ENCODE measurements at regions not wholly inside any gene's neighbourhood (a gene's known extent, or its start where the extent isn't known, plus 50 kb on each side); places are given as distances from the start of the nearest gene placed in this dataset.

- in situ Hi-C loops (cut with MboI; ENCODE audit: low sequenced_read_pairs), result no loop called here
Observed at GRCh38 chr11:106447631-106448191, 370.2 kb downstream of the AASDHPPT start.

DNA sequence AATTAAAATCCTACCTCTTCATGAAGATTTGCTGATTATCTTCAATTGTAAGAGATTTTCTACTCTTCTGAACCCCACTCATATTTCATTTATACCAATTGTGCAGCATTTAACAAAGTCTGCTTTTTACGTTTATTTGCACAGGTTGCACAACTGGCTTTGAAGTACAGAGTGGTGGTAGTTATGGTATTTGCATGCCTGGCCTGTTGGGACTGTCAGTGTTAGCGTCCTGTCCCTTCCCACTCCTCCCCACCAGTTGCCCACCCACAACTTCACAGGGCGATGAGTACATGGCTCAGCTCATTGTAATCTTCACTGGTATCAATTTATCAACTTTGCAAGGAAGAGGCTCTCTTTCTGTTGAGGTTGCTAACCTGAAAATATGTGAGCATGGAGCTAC lies 372.3 kb downstream of the AASDHPPT start:
- in situ Hi-C loops (cut with MboI; ENCODE audit: low sequenced_read_pairs), result loop anchor here (25.0 kb wide), 1 partner anchor 87 kb away; no protein-coding TSS in a partner anchor

GRCh38 chr11:106451228-106451922 lies 373.9 kb downstream of the AASDHPPT start:
- in situ Hi-C loops (cut with MboI; ENCODE audit: low sequenced_read_pairs), result loop anchor here (25.0 kb wide), 1 partner anchor 89 kb away; no protein-coding TSS in a partner anchor

GRCh38 chr11:106456647-106457046 lies 379.2 kb downstream of the AASDHPPT start:
- in situ Hi-C loops (cut with MboI; ENCODE audit: low sequenced_read_pairs), result loop anchor here (25.0 kb wide), 1 partner anchor 94 kb away; no protein-coding TSS in a partner anchor

DNA sequence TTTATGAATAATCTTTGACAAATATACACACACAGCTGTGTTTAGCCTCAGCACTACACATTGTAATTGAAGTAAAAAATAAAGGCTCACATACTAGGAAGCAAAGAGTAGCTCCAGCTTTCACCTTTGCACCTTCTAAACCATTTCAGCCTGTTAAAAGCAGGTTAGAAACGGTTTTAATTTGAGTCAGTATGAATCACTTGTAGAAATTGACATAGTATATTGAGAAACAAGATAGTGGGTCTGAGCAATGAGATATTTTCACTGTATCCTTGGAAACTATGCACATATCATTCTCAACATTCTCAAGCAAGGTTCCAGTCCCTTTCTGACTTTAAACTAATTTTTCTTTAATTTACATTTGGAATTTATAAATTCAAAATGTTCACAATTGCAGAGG lies 380.3 kb downstream of the AASDHPPT start:
- in situ Hi-C loops (cut with MboI; ENCODE audit: low sequenced_read_pairs), result loop anchor here (25.0 kb wide), 1 partner anchor 95 kb away; no protein-coding TSS in a partner anchor

- in situ Hi-C loops (cut with MboI; ENCODE audit: low sequenced_read_pairs), result loop anchor here (25.0 kb wide), 1 partner anchor 97 kb away; no protein-coding TSS in a partner anchor
Observed at GRCh38 chr11:106459135-106459534, 381.7 kb downstream of the AASDHPPT start.

DNA sequence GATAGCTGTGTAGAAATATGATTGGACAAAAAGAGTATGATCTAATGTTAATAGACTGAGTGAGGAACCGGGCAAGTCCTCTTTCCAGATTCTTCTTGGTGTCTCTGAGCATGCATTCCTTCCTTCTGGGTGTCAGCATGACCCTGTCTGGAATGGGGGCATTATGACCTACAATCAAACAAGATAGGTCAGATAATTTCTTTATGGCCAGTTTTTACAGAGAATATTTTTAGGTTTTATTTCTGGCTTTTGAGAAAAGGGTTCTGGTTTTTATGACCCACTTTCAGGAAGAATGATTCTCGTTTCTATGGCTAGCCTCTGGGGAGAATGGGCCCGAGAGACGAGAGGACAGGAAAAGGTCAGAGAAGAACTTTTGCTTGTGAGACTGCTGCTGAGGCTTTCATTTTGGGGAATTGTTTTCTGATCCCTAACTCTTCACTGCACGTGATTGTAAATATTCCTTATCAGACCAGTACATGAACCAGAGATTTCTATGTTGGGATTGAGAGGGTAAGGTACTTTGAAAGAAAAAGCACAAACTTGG lies 383.8 kb downstream of the AASDHPPT start:
- in situ Hi-C loops (cut with MboI; ENCODE audit: low sequenced_read_pairs), result loop anchor here (25.0 kb wide), 1 partner anchor 99 kb away; no protein-coding TSS in a partner anchor

- in situ Hi-C loops (cut with MboI; ENCODE audit: low sequenced_read_pairs), result loop anchor here (25.0 kb wide), 1 partner anchor 100 kb away; no protein-coding TSS in a partner anchor
Observed at GRCh38 chr11:106461839-106462545, 384.5 kb downstream of the AASDHPPT start.

DNA sequence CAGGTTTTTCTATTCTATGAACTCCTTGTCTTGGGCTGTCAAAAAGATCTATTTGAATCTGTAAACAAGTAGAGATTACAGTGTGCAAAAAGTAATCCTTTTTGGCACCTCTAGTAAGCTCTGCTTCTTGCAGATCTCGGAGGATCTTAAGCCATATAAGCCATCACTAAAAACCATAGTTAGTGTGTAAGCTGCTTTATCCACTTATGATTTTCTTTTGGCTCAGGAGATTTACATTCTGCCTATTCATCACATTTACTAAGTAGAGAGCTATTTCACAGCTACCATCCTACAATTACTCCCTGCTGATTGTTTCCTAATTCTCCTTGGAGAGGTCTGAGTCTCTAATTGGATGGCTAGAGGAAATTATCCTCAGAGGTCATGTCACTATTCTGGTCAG lies 385.7 kb downstream of the AASDHPPT start:
- in situ Hi-C loops (cut with MboI; ENCODE audit: low sequenced_read_pairs), result loop anchor here (25.0 kb wide), 1 partner anchor 101 kb away; no protein-coding TSS in a partner anchor

DNA sequence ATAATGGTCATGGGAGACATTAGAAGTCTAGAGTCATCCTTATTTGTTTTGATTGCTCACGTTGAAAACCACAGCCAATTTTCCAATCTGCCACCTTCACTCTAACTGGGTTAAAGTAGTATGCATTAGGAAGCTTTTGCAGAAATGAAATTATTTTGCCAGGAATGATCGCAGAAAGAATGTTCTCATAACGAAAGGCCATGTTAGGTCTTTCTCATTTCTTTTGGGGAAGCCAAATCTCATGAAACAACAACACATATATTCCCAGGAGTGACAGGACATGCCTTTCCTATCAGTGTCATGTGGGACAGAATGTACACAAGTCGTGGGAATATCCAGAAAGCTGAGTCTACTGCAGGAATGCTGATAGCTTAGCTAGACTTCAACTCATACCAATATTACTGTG lies 386.3 kb downstream of the AASDHPPT start:
- in situ Hi-C loops (cut with MboI; ENCODE audit: low sequenced_read_pairs), result loop anchor here (25.0 kb wide), 1 partner anchor 101 kb away; no protein-coding TSS in a partner anchor

- in situ Hi-C loops (cut with MboI; ENCODE audit: low sequenced_read_pairs), result loop anchor here (25.0 kb wide), 1 partner anchor 102 kb away; no protein-coding TSS in a partner anchor
Observed at GRCh38 chr11:106464728-106465127, 387.3 kb downstream of the AASDHPPT start.

DNA sequence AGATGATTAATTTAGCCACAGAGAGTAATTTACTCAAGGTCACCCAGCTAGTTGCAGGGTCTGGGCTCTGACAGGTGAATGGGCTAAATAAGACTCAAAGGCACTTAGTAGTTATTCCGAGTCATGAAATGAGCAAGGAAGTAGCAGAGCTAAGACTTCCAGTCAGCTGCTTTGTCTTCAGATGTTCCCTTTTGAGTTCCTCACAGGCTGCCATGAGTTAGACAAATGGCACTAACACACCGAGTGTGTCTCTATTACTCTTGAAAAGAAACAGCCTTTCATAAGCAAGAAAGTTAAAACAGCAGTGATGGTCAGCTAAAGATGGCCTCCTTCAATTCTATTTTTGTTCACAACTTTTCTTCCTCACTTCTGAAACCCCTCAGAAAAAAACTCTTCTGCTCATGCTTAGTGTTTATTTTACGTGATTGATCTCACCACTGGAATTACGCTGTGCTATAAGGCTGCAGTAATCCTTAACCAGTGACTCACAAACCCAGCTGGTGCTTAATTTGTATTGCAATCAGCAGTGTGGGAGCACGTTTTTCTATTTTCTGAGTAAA lies 389.1 kb downstream of the AASDHPPT start:
- in situ Hi-C loops (cut with MboI; ENCODE audit: low sequenced_read_pairs), result loop anchor here (25.0 kb wide), 1 partner anchor 104 kb away; no protein-coding TSS in a partner anchor

GRCh38 chr11:106467501-106467900 lies 390.0 kb downstream of the AASDHPPT start:
- in situ Hi-C loops (cut with MboI; ENCODE audit: low sequenced_read_pairs), result loop anchor here (25.0 kb wide), 1 partner anchor 105 kb away; no protein-coding TSS in a partner anchor

DNA sequence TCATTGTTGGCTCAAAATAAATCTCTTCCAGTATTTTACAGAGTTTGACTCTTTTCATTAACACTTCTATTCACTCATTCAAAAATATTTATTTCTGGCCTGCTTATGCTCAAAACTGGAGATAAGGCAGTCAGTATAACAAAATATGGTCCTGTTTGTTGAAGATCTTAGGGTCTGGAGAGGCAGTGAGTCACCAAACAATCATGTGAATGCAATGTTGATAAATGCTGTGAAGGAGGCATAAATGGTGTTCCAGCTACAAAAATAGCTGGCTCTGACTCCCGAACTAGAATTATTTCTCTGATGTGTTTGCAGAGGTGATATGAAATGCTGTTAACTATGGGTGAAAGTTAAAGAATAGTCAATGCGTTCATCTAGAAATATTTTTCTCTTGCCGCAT lies 390.6 kb downstream of the AASDHPPT start:
- in situ Hi-C loops (cut with MboI; ENCODE audit: low sequenced_read_pairs), result loop anchor here (25.0 kb wide), 1 partner anchor 106 kb away; no protein-coding TSS in a partner anchor

GRCh38 chr11:106468531-106468930 lies 391.1 kb downstream of the AASDHPPT start:
- in situ Hi-C loops (cut with MboI; ENCODE audit: low sequenced_read_pairs), result loop anchor here (25.0 kb wide), 1 partner anchor 106 kb away; no protein-coding TSS in a partner anchor

DNA sequence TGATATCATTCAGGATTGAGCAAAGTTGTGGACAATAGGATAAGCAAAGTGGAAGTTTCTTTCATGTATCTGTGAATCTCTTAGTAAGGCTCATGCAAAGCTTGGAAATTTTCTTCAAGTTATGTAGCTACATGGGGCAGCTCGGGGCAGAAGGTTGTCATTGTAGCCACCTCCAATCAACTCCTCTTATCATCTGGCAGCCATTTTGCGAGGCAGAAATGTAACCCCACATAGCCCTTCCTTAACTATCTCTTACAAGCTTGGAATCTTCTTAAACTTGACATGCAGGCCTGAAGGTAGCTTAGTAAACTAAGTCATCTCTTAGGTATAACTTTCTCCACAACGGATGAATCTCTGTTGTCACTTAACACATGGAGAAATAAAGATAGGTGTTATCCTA lies 392.8 kb downstream of the AASDHPPT start:
- in situ Hi-C loops (cut with MboI; ENCODE audit: low sequenced_read_pairs), result loop anchor here (25.0 kb wide), 1 partner anchor 108 kb away; no protein-coding TSS in a partner anchor

DNA sequence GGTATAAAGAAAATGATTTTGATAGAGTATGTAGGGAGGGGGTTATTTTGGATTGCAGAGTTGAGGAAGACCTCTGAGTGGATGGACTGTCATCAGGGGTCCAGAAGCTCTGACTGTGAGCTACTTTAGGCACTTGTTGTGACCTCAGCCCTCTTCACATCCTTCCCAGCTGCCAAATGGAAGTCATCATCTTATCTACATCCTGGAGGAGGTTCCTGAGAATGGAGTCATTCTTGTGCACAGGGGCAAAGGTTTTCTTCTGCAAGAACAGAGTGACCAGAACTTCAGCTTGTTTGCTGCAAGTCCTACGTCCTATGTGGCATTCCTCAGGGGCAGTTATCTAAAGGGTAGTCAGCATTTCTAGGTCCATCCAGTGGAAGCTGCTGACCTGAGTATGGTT lies 393.8 kb downstream of the AASDHPPT start:
- in situ Hi-C loops (cut with MboI; ENCODE audit: low sequenced_read_pairs), result loop anchor here (25.0 kb wide), 1 partner anchor 109 kb away; no protein-coding TSS in a partner anchor

GRCh38 chr11:106473089-106473722 lies 395.7 kb downstream of the AASDHPPT start:
- in situ Hi-C loops (cut with MboI; ENCODE audit: low sequenced_read_pairs), result loop anchor here (25.0 kb wide), 1 partner anchor 111 kb away; no protein-coding TSS in a partner anchor

- in situ Hi-C loops (cut with MboI; ENCODE audit: low sequenced_read_pairs), result loop anchor here (25.0 kb wide), 1 partner anchor 112 kb away; no protein-coding TSS in a partner anchor
Observed at GRCh38 chr11:106474274-106474673, 396.8 kb downstream of the AASDHPPT start.

- in situ Hi-C loops (cut with MboI; ENCODE audit: low sequenced_read_pairs), result no loop called here
Observed at GRCh38 chr11:106475181-106475580, 397.7 kb downstream of the AASDHPPT start.

Data from HL-60/S4 treated with retinoic acid at 250 ng/mL for 4 days and 3 days (cell line).